ENCODE measurements at regions not wholly inside any gene's neighbourhood (a gene's known extent, or its start where the extent isn't known, plus 50 kb on each side); places are given as distances from the start of the nearest gene placed in this dataset.

- CTCF ChIA-PET = interaction anchor here (0.6 to 0.7 kb wide), 2 partner anchors 1278 to 1828 kb away, joined by 3 read pairs; no protein-coding TSS in a partner anchor
- POLR2A ChIA-PET (ENCODE audit: low non-redundant PET) = no interaction called here
- TF ChIP-seq, protein P1, sequence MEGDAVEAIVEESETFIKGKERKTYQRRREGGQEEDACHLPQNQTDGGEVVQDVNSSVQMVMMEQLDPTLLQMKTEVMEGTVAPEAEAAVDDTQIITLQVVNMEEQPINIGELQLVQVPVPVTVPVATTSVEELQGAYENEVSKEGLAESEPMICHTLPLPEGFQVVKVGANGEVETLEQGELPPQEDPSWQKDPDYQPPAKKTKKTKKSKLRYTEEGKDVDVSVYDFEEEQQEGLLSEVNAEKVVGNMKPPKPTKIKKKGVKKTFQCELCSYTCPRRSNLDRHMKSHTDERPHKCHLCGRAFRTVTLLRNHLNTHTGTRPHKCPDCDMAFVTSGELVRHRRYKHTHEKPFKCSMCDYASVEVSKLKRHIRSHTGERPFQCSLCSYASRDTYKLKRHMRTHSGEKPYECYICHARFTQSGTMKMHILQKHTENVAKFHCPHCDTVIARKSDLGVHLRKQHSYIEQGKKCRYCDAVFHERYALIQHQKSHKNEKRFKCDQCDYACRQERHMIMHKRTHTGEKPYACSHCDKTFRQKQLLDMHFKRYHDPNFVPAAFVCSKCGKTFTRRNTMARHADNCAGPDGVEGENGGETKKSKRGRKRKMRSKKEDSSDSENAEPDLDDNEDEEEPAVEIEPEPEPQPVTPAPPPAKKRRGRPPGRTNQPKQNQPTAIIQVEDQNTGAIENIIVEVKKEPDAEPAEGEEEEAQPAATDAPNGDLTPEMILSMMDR (conservative IDR thresholded peaks at IDR 0.05; ENCODE audit: low read depth) = no peak
- no peak overlapping the region for H3K27ac ChIP-seq
- no peak for DNase-seq (ENCODE audit: low spot score)
Measured at GRCh38 chr12:43120150-43120549, 431.9 kb downstream of the ADAMTS20 start.

DNA sequence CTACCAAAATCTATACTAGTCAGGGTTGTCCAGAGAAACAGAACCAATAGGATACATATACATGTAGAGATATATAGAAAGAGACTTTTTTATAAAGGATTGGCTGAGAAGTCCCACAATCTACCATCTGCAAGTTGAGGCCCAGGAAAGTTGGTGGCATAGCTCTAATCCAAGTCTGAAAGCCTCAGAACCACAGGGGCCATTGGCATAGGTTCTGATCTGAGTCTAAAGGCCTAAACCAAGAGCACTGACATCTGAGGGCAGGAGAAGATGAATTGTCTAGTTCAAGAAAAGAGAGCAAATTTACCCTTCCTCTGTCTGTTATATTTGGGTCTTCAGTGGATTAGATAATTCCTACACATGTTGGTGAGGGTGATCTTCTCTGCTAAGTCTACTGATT, 433.1 kb downstream of the ADAMTS20 start:
- no peak for DNase-seq (ENCODE audit: low spot score)
- POLR2A ChIA-PET (ENCODE audit: low non-redundant PET) = no interaction called here
- CTCF ChIA-PET = no interaction called here
- TF ChIP-seq, protein P1 (conservative IDR thresholded peaks at IDR 0.05; ENCODE audit: low read depth) = no peak
- no peak overlapping the region for H3K27ac ChIP-seq

DNA sequence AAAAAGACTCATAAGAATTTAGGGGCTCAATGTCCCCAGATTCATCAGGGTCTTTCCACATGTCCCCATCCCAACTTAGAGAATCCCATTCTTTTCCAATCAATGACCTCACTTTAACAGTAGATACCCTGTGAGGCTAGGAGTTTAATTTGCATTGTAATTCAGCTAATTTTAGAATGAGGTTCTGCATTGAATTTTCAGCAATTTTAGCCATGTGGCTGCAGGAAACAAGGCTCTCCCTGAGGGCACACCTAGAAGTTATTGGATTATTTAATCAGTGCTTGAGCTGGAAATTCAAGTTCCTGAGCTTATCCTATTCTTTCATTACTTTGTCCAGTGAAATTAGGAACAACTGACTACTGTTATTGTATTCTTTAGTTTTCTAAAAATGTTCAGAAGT, 433.8 kb downstream of the ADAMTS20 start:
- no peak overlapping the region for H3K27ac ChIP-seq
- CTCF ChIA-PET = interaction anchor here (0.6 kb wide), 1 partner anchor 24 kb away, joined by 3 read pairs; no protein-coding TSS in a partner anchor
- POLR2A ChIA-PET (ENCODE audit: low non-redundant PET) = no interaction called here
- TF ChIP-seq, protein P1 (conservative IDR thresholded peaks at IDR 0.05; ENCODE audit: low read depth) = no peak
- DNase-seq (ENCODE audit: low spot score) = no peak

DNA sequence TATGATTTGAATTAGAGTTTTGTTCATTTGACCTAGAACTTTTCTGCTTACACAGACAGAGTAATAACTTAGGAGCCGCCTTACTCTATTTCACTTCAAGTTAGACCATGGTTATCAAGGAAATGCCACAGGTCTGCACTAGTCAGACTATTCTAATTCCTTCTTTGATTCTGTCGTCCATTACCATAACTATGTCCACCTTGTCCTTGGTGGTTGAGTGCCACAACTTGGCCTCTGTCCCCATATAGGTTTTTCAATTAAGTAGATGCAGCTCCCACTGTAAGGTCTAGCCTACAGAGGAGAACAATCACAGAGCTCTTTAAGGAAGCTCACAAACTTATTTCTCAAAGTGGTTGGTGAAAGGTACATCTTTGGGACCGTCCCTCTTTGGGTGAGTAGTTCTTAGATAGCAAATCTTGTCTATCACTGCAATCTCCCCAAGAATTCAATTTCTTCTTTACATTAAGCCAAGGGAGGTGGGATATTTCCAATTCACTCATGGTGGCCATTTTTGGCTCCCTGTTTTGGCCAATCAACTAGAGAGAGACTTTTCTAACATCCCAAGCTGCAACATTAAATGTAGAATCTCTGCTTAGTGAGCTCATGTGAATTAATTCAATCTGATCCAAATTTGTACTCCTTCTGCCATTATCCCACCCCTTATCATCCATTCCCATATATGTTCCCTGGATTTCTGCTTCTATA, 434.6 kb downstream of the ADAMTS20 start:
- CTCF ChIA-PET = no interaction called here

GRCh38 chr12:43115441-43116160, 436.4 kb downstream of the ADAMTS20 start:
- TF ChIP-seq, protein P1 (conservative IDR thresholded peaks at IDR 0.05; ENCODE audit: low read depth) = no peak
- DNase-seq (ENCODE audit: low spot score) = no peak
- H3K27ac ChIP-seq = no peak overlapping the region
- ChIA-PET POLR2A (ENCODE audit: low non-redundant PET) (no interaction called here), CTCF (interaction anchor here (0.6 to 0.7 kb wide), 3 partner anchors 8 to 759 kb away, joined by 3 to 4 read pairs (median 3); no protein-coding TSS in a partner anchor)

More for the DNA sequence above, 434.6 kb downstream of the ADAMTS20 start:
- TF ChIP-seq, protein P1 (conservative IDR thresholded peaks at IDR 0.05; ENCODE audit: low read depth) = no peak
- no peak overlapping the region for H3K27ac ChIP-seq
- no peak for DNase-seq (ENCODE audit: low spot score)
- POLR2A ChIA-PET (ENCODE audit: low non-redundant PET) = no interaction called here

DNA sequence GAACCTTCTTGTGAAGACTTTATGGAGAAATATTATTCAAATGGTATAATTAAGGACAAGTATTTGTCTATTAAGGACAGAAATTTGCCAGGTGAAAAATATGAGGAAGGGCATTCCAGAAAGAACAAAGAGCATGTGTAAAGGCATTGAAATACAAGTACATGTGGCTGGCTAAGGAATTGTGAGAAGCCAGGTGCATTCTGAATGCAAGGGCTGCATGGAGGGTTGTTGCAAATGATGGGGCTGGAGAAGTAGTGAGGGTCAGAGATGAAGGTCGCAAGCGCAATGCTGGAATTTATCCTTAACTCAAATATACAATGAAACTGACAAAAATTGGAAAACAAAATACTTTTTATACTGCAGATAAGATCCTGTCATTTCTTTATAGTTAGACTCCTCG, 437.7 kb downstream of the ADAMTS20 start:
- TF ChIP-seq, protein P1 (conservative IDR thresholded peaks at IDR 0.05; ENCODE audit: low read depth) = no peak
- CTCF ChIA-PET = no interaction called here
- no peak for DNase-seq (ENCODE audit: low spot score)
- no peak overlapping the region for H3K27ac ChIP-seq
- POLR2A ChIA-PET (ENCODE audit: low non-redundant PET) = no interaction called here
